ENCODE measurements at regions not wholly inside any gene's neighbourhood (a gene's known extent, or its start where the extent isn't known, plus 50 kb on each side); places are given as distances from the start of the nearest gene placed in this dataset.

DNA sequence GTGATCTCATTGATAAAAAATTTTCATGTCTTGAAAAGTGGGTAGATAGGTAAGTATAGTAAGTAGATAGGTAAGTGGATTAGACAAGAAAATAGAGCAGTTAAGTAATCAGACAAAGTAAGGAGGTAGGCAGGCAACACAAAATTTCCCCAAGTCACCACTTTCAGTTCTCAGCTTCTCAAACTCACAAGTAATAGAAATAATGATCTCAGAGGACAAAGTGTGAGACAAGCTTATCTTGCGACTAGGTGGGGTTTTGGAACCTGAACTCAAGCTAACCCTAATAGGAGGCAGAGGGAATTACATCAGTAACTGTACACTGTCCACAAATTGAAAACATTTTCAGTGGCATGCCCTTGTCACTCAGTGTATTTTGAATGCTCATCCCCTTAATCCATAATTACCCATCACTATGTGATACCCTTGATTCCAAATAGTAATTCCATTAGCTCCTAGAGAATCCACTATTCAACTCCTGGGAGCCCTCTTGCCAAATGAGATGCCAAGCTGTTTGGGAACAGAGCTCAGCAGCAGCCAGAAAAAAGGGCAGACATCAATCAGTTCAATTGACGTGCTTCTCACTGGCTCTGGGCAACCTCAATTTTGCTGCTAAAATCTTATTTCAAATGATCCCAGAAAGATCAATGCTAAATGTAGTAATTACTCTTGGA lies 703.2 kb downstream of the XPNPEP1 start (continued):
- TF ChIP-seq, protein P1, sequence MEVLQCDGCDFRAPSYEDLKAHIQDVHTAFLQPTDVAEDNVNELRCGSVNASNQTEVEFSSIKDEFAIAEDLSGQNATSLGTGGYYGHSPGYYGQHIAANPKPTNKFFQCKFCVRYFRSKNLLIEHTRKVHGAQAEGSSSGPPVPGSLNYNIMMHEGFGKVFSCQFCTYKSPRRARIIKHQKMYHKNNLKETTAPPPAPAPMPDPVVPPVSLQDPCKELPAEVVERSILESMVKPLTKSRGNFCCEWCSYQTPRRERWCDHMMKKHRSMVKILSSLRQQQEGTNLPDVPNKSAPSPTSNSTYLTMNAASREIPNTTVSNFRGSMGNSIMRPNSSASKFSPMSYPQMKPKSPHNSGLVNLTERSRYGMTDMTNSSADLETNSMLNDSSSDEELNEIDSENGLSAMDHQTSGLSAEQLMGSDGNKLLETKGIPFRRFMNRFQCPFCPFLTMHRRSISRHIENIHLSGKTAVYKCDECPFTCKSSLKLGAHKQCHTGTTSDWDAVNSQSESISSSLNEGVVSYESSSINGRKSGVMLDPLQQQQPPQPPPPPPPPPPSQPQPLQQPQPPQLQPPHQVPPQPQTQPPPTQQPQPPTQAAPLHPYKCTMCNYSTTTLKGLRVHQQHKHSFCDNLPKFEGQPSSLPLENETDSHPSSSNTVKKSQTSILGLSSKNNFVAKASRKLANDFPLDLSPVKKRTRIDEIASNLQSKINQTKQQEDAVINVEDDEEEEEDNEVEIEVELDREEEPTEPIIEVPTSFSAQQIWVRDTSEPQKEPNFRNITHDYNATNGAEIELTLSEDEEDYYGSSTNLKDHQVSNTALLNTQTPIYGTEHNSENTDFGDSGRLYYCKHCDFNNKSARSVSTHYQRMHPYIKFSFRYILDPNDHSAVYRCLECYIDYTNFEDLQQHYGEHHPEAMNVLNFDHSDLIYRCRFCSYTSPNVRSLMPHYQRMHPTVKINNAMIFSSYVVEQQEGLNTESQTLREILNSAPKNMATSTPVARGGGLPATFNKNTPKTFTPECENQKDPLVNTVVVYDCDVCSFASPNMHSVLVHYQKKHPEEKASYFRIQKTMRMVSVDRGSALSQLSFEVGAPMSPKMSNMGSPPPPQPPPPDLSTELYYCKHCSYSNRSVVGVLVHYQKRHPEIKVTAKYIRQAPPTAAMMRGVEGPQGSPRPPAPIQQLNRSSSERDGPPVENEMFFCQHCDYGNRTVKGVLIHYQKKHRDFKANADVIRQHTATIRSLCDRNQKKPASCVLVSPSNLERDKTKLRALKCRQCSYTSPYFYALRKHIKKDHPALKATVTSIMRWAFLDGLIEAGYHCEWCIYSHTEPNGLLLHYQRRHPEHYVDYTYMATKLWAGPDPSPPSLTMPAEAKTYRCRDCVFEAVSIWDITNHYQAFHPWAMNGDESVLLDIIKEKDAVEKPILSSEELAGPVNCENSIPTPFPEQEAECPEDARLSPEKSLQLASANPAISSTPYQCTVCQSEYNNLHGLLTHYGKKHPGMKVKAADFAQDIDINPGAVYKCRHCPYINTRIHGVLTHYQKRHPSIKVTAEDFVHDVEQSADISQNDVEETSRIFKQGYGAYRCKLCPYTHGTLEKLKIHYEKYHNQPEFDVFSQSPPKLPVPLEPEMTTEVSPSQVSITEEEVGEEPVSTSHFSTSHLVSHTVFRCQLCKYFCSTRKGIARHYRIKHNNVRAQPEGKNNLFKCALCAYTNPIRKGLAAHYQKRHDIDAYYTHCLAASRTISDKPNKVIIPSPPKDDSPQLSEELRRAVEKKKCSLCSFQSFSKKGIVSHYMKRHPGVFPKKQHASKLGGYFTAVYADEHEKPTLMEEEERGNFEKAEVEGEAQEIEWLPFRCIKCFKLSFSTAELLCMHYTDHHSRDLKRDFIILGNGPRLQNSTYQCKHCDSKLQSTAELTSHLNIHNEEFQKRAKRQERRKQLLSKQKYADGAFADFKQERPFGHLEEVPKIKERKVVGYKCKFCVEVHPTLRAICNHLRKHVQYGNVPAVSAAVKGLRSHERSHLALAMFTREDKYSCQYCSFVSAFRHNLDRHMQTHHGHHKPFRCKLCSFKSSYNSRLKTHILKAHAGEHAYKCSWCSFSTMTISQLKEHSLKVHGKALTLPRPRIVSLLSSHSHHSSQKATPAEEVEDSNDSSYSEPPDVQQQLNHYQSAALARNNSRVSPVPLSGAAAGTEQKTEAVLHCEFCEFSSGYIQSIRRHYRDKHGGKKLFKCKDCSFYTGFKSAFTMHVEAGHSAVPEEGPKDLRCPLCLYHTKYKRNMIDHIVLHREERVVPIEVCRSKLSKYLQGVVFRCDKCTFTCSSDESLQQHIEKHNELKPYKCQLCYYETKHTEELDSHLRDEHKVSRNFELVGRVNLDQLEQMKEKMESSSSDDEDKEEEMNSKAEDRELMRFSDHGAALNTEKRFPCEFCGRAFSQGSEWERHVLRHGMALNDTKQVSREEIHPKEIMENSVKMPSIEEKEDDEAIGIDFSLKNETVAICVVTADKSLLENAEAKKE (CRISPR knock-in tag; IDR thresholded peaks at IDR 0.05): no peak

DNA sequence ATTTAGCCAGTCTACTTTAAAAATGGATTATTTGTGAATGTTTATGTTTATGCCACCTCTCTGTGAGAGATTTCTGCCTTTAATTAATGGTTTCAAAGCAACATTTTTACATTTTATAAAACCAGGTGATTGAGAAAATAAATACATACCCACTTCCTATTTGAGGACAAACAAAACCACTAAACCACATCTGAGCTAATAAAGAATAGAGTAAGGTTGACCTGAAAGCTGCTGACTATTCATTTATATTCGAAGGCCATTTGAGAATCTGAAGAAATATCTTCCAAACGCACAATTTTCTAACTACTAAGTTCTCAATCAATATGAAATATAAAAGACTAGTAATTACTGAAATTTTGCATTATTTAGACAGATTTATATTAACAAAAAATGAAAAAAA lies 705.1 kb downstream of the XPNPEP1 start:
- ATAC-seq (no peak), DNase-seq (ENCODE audit: low spot score) (no peak)
- Histone ChIP-seq H3K79me2 (replicated peaks; ENCODE audit: insufficient read depth) (no peaks in the 10 kb centered on the region), H3K27me3 (ENCODE audit: insufficient read depth) (no peaks in the 10 kb centered on the region), H3K9me2 (ENCODE audit: insufficient read depth) (no peaks in the 10 kb centered on the region; the same call in 1 of the 2 replicates), H3K27ac (ENCODE audit: low read depth) (no peak overlapping the region), H3F3A (replicated peaks; ENCODE audit: low read depth) (no peaks in the 10 kb centered on the region), H4K20me1 (replicated peaks; ENCODE audit: insufficient read depth) (no peaks in the 10 kb centered on the region), H3K36me3 (ENCODE audit: insufficient read depth) (no peaks in the 10 kb centered on the region), H3K4me1 (ENCODE audit: insufficient read depth) (no peaks in the 10 kb centered on the region), H2AFZ (no peak overlapping the region), H3K4me2 (no peak overlapping the region), H3K4me3 (no peak overlapping the region)
- no peaks in the 10 kb centered on the region for H3K27me3 Mint-ChIP-seq (ENCODE audit: insufficient read depth, low read depth, poor library complexity)
- TF ChIP-seq ZNF331 (CRISPR knock-in tag; IDR thresholded peaks at IDR 0.05; ENCODE audit: low read depth) (no peak), POLR2AphosphoS5 (IDR thresholded peaks at IDR 0.05; ENCODE audit: low read depth) (no peak), CREB1 (CRISPR knock-in tag; IDR thresholded peaks at IDR 0.05; ENCODE audit: low read depth) (no peak), EZH2 (IDR thresholded peaks at IDR 0.05; ENCODE audit: low read depth, unreplicated experiment) (no peak)
- TF ChIP-seq, protein P1 (CRISPR knock-in tag; IDR thresholded peaks at IDR 0.05): no peak
- TF ChIP-seq, protein P2, sequence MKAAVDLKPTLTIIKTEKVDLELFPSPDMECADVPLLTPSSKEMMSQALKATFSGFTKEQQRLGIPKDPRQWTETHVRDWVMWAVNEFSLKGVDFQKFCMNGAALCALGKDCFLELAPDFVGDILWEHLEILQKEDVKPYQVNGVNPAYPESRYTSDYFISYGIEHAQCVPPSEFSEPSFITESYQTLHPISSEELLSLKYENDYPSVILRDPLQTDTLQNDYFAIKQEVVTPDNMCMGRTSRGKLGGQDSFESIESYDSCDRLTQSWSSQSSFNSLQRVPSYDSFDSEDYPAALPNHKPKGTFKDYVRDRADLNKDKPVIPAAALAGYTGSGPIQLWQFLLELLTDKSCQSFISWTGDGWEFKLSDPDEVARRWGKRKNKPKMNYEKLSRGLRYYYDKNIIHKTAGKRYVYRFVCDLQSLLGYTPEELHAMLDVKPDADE (IDR thresholded peaks at IDR 0.05): no peak
- H3K36me3 Mint-ChIP-seq (ENCODE audit: low read depth): no peaks in the 10 kb centered on the region
- H3K9me3 Mint-ChIP-seq: 0 out of 3 replicates have a peak, but pooled peaks cover 2% of the 10 kb centered on the region
- H3K4me3 Mint-ChIP-seq: no peak overlapping the region
- H3K27ac Mint-ChIP-seq: no peak overlapping the region
- peaks cover 3% of the 10 kb centered on the region; the same call in 1 of the 3 replicates for H3K4me1 Mint-ChIP-seq

Measured in GM23338 (cell line).